Uterus (tissue), 3 donors: ENCODE measurements at regions not wholly inside any gene's neighbourhood (a gene's known extent, or its start where the extent isn't known, plus 50 kb on each side); places are given as distances from the start of the nearest gene placed in this dataset.

Experiments used
- DNase-seq, 2 donors: peaks; one replicate each; pipeline ENCODE4 v3.0.0-alpha.2; 2019 to 2020
- H3K27ac ChIP-seq, 2 donors: fragments of 200-600 bp; sonication (generic); 1 replicate in 1 of 2; 2 replicates in 1 of 2; pipeline ENCODE4 v1.5.1; 2016 to 2018
- H3K27me3 ChIP-seq, 2 donors: fragments of 200-600 bp; sonication (generic); one replicate each; pipeline ENCODE4 v1.5.1; 2018 to 2019; ENCODE audit warnings: control low read depth in 1 of 2
- H3K36me3 ChIP-seq, 2 donors: fragments of 200-600 bp; sonication (generic); one replicate each; pipeline ENCODE4 v1.5.1; 2019; ENCODE audit warnings: control low read depth in 1 of 2
- H3K4me1 ChIP-seq, 2 donors: fragments of 200-600 bp; sonication (generic); one replicate each; pipeline ENCODE4 v1.5.1; 2018 to 2019; ENCODE audit warnings: control low read depth in 1 of 2
- H3K4me3 ChIP-seq, 2 donors: fragments of 200-600 bp; sonication (generic); 1 replicate in 1 of 2; 2 replicates in 1 of 2; pipeline ENCODE4 v1.5.1; 2018 to 2019; ENCODE audit warnings: mild to moderate bottlenecking in 1 of 2
- H3K9me3 ChIP-seq, 2 donors: fragments of 200-600 bp; sonication (generic); one replicate each; pipeline ENCODE4 v1.5.1; 2019; ENCODE audit warnings: control low read depth in 1 of 2
- CTCF ChIP-seq, 4 experiments: fragments of 200-600 bp in 2 of 4; fragments of 450-650 bp in 2 of 4; sonication (generic) in 2 of 4; IDR thresholded peaks; one replicate each; pipeline ENCODE4 v1.5.1; 2016 to 2019; ENCODE audit warnings: antibody characterized with exemption in 4 of 4, mild to moderate bottlenecking in 2 of 4, moderate library complexity in 1 of 4
- POLR2A ChIP-seq, 2 donors: fragments of 450-650 bp; IDR thresholded peaks; one replicate each; pipeline ENCODE4 v1.6.1; 2016; ENCODE audit warnings: antibody characterized with exemption in 2 of 2, mild to moderate bottlenecking in 1 of 2, moderate library complexity in 1 of 2
- intact Hi-C: fragments of 100-400 bp; cut with DNase I; formaldehyde crosslinking; loops from one replicate; pipeline ENCODE4 v1.15.1; 2023; ENCODE audit warnings: low total_unique reads
- donor health status: DM: yes; HTN: yes; CAD: no.

DNA sequence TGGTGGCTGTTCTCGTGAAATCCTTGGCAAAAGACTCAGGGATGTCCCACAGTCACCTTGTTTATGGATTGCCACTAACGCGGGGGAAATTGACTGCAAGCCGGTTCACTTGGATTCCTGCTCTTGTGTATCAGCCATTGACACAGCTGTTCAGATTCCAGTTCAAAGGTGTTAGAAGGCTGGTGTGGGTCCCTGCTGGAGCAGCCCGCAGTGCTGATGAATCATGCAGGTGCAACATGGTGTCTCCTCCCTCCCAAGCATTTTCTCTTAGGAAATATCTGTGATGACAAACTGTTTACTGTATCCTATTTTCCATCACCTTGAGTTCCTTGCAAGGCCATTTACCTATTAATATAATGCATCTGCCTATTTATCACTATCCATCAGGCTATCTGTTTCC, 170.1 kb downstream of the GATA3 start:
- TF ChIP-seq POLR2A (IDR thresholded peaks at IDR 0.05), result no peak
- no peak for TF ChIP-seq CTCF (IDR thresholded peaks at IDR 0.05)
- H3K4me3 ChIP-seq, result no peak overlapping the region
- intact Hi-C loops, result no loop called here

GRCh38 chr10:8225187-8225586, 170.7 kb downstream of the GATA3 start:
- no peak overlapping the region for H3K27ac ChIP-seq
- no peak for TF ChIP-seq CTCF (IDR thresholded peaks at IDR 0.05)
- no peak for TF ChIP-seq POLR2A (IDR thresholded peaks at IDR 0.05)
- H3K36me3 ChIP-seq, result no peaks in the 10 kb centered on the region
- H3K27me3 ChIP-seq, result no peaks in the 10 kb centered on the region
- intact Hi-C loops, result no loop called here
- H3K4me1 ChIP-seq, result no peaks in the 10 kb centered on the region
- H3K9me3 ChIP-seq, result no peaks in the 10 kb centered on the region
- DNase-seq, result no peak
- no peak overlapping the region for H3K4me3 ChIP-seq

More for the DNA sequence above, 170.1 kb downstream of the GATA3 start:
- Histone ChIP-seq H3K27ac (no peak overlapping the region), H3K27me3 (no peaks in the 10 kb centered on the region), H3K36me3 (no peaks in the 10 kb centered on the region), H3K4me1 (no peaks in the 10 kb centered on the region), H3K9me3 (no peaks in the 10 kb centered on the region)
- no peak for DNase-seq

DNA sequence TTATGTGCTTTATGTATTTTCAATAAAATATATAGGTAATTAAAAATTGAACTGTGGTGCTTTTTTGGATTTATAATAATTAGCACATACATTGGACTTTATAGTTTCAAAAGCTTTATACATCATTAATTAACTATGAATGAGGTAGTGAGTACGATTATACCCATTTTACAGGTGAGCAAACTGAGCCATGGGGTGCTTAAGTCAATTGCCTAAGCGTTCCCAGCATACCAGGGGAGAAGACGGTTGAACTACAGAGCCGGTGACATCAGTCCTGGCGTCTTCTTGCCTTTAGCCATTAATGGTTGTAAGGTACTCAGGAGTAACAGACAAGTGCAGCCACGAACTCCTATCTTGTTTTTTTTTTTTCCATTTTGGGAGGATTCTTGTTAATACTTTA, 172.8 kb downstream of the GATA3 start:
- no peaks in the 10 kb centered on the region for H3K4me1 ChIP-seq
- DNase-seq, result no peak

GRCh38 chr10:8229153-8229552, 174.7 kb downstream of the GATA3 start:
- Histone ChIP-seq H3K27me3 (no peaks in the 10 kb centered on the region), H3K27ac (no peak overlapping the region), H3K4me1 (no peaks in the 10 kb centered on the region), H3K9me3 (no peaks in the 10 kb centered on the region), H3K4me3 (no peak overlapping the region), H3K36me3 (no peaks in the 10 kb centered on the region)
- TF ChIP-seq CTCF (IDR thresholded peaks at IDR 0.05) (no peak), POLR2A (IDR thresholded peaks at IDR 0.05) (no peak)
- intact Hi-C loops, result no loop called here
- DNase-seq, result no peak

More for the DNA sequence above, 172.8 kb downstream of the GATA3 start:
- no peak overlapping the region for H3K27ac ChIP-seq
- intact Hi-C loops, result no loop called here
- no peaks in the 10 kb centered on the region for H3K9me3 ChIP-seq
- no peaks in the 10 kb centered on the region for H3K27me3 ChIP-seq
- no peaks in the 10 kb centered on the region for H3K36me3 ChIP-seq
- no peak overlapping the region for H3K4me3 ChIP-seq
- no peak for TF ChIP-seq POLR2A (IDR thresholded peaks at IDR 0.05)
- no peak for TF ChIP-seq CTCF (IDR thresholded peaks at IDR 0.05)

DNA sequence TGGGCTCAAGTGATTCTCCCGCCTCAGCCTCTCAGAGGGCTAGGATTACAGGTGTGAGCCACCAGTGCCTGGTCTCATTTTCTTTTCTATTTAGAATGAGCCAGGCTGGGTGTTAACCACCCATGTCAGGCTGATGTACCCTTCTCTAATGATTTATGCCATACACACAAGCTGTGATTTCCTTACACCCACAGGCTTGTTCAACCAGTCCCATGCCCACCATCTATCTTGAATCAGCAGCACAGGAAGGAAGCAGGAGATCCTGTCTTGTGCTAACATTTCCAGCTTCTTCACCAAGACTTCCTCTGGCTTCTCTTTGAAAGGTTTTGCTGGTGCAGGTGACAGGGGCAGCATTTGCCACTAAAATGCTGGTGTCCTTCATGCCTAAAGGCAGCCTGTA, 176.4 kb downstream of the GATA3 start:
- Histone ChIP-seq H3K27ac (no peak overlapping the region), H3K4me1 (no peaks in the 10 kb centered on the region), H3K9me3 (no peaks in the 10 kb centered on the region), H3K27me3 (no peaks in the 10 kb centered on the region), H3K4me3 (no peak overlapping the region), H3K36me3 (no peaks in the 10 kb centered on the region)
- no peak for DNase-seq
- intact Hi-C loops, result no loop called here
- TF ChIP-seq POLR2A (IDR thresholded peaks at IDR 0.05), result no peak
- TF ChIP-seq CTCF (IDR thresholded peaks at IDR 0.05), result no peak
